ENCODE measurements at regions not wholly inside any gene's neighbourhood (a gene's known extent, or its start where the extent isn't known, plus 50 kb on each side); places are given as distances from the start of the nearest gene placed in this dataset.
"Not testable (repeated sequence)": the region's sequence is repeated elsewhere in the genome, so short reads cannot be mapped to it uniquely, and the experiment has no call there.

DNA sequence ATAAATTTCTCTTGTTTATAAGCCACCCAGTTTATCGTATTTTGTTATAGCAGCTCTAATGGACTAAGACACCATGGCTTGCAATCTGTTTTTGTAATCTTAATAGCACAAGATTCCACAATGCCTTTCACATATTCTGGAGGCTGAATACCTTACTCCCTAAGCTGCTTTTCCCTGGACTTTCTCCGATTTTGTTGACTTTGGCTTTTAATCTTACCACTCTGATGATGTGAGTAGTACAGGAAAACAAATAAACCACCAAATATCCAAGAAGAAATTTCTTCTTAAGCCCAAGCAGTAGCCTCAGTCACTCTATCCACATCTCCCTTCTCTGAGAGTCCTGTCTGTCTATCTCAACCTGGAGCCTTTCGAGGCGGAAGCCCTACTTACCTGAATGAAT, 838.6 kb downstream of the LTN1 start:
- no peak for DNase-seq (ENCODE audit: low read depth in 1 of 2, low spot score in 1 of 2)

DNA sequence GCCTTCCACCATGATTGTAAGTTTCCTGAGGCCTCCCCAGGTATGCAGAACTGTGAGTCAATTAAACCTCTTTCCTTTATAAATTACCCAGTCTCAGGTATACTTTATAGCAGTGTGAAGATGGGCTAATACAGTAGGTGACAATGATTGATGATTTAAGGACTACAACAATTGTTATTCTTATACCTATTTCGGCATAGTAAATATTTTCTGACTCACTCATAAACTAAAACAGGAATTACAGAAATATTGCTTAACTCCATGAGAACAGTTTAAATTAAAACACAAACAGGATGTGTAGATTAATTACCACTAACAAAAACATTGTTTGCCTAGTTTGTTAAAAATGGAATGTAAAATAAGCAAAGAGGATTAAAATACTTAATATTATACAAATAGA, 839.9 kb downstream of the LTN1 start:
- no peak for DNase-seq (ENCODE audit: low read depth in 1 of 2, low spot score in 1 of 2)

DNA sequence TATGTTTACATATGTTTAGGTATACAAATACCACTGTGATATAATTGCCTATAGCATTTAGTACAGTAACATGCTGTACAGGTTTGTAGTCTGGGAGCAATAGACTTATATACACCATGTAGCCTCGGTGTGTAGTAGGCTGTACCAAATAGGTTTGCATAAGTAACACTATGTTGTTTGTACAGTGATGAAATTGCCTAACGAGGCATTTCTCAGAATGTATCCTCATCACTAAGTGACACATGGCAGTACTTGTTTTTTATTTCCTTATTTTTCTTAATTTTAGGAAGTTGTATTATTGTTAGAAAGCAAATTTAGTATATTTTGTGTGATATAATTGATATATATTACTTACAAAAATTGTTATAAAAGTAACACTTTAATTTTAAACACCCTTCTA, 840.9 kb downstream of the LTN1 start:
- DNase-seq (ENCODE audit: low read depth in 1 of 2, low spot score in 1 of 2): no peak

DNA sequence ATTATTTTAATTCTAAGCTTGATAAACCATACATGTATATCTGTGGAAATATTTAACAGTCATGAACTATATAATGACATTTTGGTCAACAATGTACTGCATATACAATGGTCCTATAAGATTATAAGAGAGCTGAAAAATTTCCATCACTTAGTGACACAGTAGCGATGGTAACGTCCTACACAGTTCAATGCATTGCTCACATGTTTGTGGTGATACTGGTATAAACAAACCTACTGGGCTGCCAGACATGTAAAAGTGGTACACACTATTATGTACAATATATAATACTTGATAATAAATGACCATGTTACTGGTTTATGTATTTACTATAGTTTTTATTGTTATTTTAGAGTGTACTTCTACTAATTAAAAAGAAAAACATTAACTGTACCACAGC, 841.9 kb downstream of the LTN1 start:
- DNase-seq (ENCODE audit: low read depth in 1 of 2, low spot score in 1 of 2): no peak

DNA sequence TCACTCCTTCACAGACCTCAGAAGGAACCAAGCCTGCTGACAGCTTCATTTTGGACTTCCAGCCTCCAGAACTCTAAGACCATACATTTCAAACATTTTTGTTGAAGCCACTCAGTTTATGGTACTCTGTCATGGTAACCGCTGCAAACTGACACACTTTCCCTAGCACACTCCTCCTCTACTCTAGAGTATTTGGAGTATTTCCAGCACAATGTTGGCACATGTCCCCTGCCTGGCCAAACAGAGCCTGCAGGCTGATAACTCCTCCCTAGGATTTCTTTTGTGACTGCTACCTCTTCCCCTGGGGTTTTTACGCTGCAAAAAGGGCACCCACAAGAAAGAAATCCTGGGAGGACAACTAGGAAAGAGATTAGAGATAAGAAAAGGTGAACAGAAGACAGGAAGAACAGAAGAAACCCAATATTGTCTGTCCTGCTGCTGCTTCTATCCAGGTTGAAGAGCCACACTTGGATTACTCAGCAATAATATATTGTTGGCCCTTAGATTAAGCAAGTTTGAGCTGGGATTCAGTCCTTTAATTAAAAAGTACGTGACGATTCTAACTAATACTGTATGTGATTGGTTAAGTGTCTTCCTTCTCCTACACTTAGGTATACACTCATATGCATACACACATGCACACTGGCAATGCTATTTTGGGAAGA, 844.1 kb downstream of the LTN1 start:
- no peak for DNase-seq (ENCODE audit: low read depth in 1 of 2, low spot score in 1 of 2)

DNA sequence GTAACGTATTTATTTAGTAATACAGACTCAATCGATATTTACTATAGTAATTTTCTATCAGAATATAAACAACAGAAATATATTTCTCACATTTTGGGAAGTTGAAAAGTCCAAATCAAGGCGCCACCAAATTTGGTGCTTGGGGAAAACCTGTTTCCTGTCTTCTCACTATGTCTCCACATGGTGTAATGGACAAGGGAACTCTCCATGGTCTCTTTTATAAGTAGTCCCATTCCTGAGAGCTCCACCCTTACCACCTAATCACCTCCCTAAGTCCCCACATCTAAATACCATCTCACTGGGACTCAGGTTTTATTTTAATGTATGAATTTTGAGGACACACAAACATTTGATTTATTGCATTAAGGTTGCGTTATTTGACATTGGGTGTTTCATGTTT, 848.0 kb downstream of the LTN1 start:
- DNase-seq (ENCODE audit: low read depth in 1 of 2, low spot score in 1 of 2): no peak

DNA sequence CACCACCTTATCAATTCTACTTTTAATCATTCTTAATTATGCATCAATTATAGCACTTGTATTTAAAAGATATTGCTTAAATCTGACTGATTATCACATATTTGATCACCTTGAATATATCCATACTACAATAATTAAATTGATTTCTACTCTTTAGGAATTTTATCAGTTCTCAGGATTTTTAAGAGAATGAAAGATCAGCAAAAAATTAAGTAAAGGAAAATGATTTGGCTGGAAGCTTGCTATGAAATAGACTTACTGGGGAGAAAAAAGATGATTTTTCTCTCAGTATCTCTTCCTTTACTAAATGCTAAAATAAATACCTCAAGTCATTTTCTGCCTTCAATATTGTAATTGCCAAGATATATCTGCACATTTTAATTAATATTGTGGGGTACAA, 848.6 kb downstream of the LTN1 start:
- DNase-seq (ENCODE audit: low read depth in 1 of 2, low spot score in 1 of 2): no peak

DNA sequence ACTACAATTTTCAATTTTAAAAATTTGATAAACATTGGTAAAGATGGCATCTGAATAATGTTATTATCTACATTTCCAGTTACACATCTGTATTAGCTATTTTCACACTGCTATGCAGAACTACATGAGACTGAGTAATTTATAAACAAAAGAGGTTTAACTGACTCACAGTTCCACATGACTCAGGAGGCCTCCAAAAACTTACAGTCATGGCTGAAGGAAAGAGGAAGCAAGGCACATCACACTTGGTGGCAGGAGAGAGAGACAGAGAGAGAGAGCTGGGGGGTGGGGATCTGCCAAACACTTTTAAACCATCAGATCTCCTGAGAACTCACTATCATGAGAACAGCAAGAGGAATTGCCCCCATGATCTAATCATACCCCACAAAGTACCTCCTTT, 850.0 kb downstream of the LTN1 start:
- DNase-seq (ENCODE audit: low read depth in 1 of 2, low spot score in 1 of 2): no peak

DNA sequence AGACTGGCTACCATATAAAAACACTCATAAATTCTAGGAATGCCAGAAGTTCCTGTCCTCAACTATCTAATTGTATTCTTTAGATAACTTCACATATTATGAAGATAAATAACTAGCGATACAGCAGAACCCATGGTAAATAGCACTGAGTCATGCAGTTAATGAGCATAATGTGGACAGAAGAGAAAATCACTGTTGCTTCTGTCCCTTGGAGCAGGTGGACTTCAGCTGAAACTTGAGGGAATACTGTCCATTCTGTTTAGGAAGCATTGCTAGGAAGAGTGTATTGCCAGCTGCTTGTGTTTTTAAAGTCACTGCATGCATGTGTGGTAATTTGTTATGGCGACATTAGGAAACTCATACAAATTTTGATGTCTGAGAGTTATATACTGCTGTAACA, 854.4 kb downstream of the LTN1 start:
- no peak for DNase-seq (ENCODE audit: low read depth in 1 of 2, low spot score in 1 of 2)

DNA sequence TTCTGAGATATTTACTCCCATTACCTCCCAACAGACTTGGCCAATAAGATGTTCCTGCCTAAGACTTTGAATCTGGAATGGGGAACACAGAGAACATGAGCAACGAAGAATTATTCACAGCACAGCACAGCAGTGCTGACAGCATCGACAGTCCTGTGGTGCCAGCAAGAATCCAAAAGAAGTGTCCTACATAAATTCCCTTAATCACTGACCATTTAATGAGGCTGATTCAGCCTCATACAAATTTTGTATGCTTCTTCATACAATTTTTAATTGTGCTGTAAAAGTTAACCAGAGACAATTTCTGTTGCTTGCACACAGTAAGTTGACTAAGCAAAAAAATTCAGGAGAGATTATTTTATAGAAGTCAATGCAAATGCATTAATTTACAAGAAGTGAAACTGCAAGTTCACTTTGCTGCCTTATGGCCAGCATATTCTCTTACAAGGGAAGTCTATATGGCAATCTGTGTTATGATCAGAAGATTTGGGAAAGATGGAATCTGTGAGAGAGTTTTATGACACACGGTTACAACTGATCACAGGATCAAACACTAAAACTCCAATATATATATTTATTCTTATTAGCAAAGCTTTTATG, 855.9 kb downstream of the LTN1 start:
- DNase-seq (ENCODE audit: low read depth in 1 of 2, low spot score in 1 of 2): no peak

DNA sequence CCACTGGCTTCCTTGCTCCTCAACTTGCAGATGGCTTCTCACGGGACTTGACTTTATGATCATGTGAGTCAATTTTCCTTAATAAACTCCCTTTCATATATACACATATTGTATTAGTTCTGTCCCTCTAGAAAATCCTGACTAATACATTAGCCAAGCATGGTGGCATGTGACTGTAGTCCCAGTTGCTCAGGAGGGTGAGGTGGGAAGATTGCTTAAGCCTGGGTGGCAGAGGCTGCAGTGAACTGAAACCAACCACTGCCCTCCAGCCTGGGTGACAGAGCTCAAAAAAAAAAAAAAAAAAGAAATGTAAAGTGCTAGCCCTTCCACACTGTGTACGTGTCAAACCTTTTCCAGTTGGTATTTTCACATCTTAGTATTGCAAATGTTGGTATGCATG, 857.0 kb downstream of the LTN1 start:
- no peak for DNase-seq (ENCODE audit: low read depth in 1 of 2, low spot score in 1 of 2)

DNA sequence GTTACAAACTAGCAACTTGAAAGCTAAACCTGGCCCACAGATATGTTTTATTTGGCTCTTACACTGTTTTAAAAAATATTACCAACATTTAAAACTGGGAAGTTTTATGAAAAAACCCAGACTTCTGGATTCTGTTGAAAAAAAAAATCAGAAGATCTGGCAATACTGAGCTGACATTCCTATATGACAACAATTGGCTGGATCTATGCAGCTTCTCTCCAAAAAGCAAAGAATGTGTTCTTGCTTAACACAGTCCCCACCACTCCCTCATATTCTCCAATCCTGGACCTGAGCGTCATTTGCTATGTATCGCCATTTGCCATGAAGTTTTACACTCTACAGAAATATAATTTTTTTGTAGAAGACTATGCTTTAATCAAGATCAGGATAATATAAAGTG, 859.6 kb downstream of the LTN1 start:
- no peak for DNase-seq (ENCODE audit: low read depth in 1 of 2, low spot score in 1 of 2)

DNA sequence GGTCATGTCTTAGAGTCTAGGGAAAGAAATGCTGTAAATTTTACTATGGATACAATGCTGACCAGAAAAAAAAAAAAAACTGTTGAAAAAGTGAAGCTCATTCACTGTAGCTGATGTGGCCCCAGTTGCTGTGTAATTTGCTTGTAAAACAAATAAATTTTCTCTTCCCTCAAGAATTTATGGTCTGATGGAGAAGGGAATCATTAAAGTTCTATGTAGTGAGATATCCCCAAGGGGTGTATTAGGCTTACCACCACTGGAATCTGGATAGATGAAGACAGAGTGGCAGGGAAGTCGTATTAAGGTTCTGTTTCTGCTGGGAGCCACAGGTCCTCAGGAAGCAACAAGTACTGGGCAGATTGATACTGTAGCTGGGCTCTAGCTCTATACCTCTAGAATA, 860.0 kb downstream of the LTN1 start:
- no peak for DNase-seq (ENCODE audit: low read depth in 1 of 2, low spot score in 1 of 2)

DNA sequence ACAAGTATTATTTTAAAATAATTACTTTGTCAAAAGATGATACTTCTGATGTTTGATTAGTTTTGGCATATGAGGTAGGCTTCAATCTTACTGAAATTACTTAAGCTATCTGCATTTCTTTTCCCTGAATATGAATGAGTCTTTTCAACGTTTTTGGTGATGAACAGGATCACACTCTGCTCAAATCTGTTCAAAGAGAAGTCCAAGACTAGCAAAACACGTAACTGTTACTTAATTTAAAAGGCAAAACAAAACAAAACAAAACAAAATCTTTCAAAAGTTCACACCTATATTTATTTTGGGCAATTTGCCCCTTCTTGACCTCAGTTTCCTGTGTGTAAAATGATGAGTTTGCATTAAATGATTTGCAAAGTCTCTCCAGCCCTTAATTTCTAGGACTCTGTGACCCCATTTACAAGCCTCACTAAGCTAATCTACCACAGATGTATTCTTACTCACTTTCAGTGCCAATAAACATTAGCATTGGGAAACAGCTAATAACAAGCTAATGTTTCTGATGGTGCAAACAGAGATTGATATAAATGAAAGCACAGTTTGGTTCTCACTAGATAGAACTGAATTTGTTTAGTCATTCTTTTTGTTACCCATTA, 865.4 kb downstream of the LTN1 start:
- no peak for DNase-seq (ENCODE audit: low read depth in 1 of 2, low spot score in 1 of 2)

DNA sequence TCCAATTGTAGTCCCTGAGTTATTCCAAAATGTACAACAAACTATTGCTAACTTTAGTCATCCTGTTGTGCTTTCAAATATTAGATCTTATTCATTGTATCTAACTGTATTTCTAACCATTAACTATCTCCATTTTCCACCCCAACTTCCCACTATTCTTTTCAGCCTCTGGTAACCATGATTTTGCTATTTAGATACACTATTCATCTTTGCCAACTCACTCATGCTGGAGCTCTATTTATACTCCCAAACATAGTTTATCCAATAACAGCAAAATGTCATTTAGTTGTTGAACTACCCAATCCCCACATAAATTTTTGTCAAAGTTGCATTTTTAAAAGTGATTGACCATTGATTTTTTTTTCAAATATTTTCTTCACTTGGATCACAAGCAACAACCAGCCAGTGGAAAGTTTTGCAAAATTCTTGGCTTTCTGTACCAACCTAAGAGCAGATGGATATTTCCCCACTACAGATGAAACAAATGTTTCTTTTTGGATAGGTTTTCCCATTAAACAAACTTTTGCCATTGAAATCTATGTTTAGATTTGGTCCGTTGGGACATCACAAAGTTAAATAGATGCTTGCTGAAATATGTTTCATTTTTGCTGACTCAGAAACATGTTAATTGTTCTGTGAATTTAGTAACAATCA, 866.0 kb downstream of the LTN1 start:
- no peak for DNase-seq (ENCODE audit: low read depth in 1 of 2, low spot score in 1 of 2)

DNA sequence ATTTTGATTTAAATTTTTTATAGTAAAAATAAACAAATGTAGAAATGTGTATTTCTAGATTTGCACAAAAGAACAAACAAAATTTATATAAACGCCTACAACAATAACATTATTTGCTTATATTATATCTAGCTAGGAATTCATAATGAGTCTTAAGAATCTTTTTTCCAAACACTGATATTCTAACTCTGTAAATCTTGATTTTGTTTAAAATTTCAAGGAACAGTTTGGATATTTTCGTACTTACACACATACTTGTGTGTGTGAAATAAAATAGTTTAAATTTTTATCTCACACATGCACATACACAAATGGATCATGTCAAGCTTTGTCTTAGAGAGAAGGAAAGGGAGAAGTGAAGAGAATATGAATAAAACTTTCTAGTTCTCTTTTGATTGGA, 868.1 kb downstream of the LTN1 start:
- DNase-seq (ENCODE audit: low read depth in 1 of 2, low spot score in 1 of 2): no peak

DNA sequence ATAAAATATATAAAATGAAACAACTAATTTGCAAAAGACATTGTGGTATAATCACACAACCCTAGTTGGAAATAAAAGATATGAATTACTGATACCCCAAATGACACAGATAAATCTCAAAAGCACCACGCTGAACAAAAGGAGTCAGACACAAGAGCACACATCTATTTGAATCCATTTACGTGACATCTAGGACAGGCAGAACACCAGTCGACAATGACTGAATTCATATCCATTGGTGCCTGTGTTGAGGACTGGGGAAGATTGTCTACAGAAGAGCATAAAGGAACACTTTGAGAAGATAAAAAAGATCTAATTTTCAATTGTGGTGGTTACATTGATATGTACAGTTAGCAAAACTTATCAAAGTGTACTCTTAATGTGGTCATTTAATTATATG, 874.1 kb downstream of the LTN1 start:
- DNase-seq (ENCODE audit: low read depth in 1 of 2, low spot score in 1 of 2): no peak

DNA sequence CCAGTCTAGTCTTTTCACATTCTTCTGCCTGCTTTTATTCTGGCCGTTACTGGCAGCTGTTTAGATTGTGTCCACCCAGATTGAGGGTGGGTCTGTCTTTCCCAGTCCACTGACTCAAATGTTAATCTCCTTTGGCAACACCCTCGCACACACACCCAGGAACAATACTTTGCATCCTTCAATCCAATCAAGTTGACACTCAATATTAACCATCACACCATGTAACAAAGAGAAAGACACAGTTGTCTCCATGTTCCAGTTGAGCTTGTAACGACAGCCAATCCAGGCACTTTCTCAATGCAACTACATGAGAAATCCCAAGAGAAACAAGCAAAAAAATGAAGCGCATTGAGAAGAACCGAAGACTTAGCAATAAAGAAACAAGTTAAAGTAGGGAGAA, 877.7 kb downstream of the LTN1 start:
- not testable (repeated sequence) for DNase-seq (ENCODE audit: low read depth in 1 of 2, low spot score in 1 of 2)

DNA sequence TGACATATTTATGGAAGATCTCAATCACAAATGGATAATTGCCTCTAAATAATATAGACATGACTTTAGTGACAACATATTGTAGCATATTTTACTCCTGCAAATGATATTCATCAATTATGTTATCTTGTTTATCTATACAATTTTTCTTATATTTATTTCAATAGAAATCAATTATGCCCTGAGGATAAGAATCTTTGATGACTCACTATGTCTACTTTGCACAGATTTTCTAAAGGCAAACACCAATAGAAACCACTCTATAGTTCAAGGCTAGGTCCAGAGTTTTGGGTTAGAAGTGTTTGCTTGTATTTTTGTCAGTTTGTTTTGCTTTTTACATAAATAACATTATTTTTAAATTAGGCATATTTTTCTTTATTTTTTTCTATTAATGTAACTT, 879.0 kb downstream of the LTN1 start:
- no peak for DNase-seq (ENCODE audit: low read depth in 1 of 2, low spot score in 1 of 2)

DNA sequence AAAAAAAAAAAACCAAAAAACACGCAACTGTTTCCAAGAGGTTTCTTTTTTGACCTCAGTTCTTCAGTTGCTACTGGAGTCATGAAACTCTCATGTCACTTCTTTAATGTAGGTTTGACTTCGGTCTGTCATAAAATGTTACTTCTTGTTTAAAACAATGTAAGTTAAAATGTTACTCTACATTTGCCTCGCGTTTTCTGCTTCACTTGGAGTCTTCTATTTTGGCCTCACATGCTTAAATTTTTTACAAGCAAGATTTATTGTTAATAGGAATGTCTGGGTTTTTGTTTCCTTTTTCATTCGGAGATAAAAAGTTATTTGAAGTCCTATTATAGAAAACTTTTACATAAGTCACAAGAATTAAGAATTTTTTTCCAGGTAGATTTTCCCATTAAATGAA, 880.2 kb downstream of the LTN1 start:
- no peak for DNase-seq (ENCODE audit: low read depth in 1 of 2, low spot score in 1 of 2)

DNA sequence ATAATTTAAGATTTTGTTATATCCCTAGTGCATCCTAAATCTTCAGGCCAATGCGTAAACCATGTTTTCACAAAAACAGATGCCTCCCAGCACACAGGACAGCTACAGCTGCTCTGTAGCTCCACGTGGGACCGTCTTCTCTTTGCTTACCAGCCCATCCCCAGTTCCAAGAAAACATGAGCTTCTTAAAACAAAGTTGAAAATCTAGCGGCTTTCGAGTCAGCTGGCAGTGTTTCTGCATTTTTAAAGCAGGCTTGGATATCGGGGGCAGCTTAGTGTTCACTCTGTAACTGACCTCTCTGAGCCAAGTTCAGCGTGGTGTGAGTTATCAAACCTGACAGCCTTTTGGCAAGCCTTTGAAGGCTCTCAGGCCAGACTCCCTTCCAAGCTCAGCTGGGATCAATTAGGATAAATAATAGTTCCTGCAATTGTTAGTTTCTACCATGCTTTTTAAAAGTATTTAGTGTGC, 881.5 kb downstream of the LTN1 start:
- DNase-seq (ENCODE audit: low read depth in 1 of 2, low spot score in 1 of 2): no peak

DNA sequence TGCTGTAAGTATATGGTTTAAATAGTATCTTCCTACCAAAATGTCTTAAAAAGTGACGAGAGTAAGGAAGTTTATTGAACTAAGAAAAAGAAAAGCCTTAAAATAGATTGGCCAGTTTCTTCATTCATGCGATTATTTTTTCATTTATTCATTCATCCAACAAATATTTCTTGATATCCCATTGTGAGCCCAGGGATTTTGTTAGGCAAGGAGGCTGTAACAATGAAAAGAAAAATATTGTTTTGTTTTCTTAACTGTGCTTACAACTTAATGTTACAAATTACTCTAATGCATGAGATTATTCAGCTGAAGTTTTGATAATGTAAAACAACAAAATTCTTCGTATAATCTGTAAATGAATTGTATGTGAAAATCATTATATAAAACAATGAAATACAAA, 882.0 kb downstream of the LTN1 start:
- no peak for DNase-seq (ENCODE audit: low read depth in 1 of 2, low spot score in 1 of 2)
